HEK293 (cell line): ENCODE measurements at regions not wholly inside any gene's neighbourhood (a gene's known extent, or its start where the extent isn't known, plus 50 kb on each side); places are given as distances from the start of the nearest gene placed in this dataset.

Source experiments
- CTCF ChIA-PET: fragments of 350-600 bp; formaldehyde crosslinking; extraction: SDS; loops from one replicate; lab custom pipeline; 2021; ENCODE audit warnings: antibody characterized with exemption; lab: Yijun Ruan, JAX
- POLR2A ChIA-PET: fragments of 300-600 bp; formaldehyde crosslinking; extraction: SDS; loops from one replicate; lab custom pipeline; 2020; ENCODE audit warnings: antibody characterized with exemption, inconsistent platforms; lab: Yijun Ruan, JAX
- H3K27ac ChIP-seq: fragments of 200-500 bp; sonication (Bioruptor generic); 2 replicates; pipeline ENCODE4 v1.5.1; 2014; ENCODE audit warnings: low read depth, low read length, control low read depth, inconsistent platforms; ENCODE audit errors: extremely low read depth
- H3K36me3 ChIP-seq, 2 experiments: fragments of 200-500 bp in 1 of 2; sonication (Bioruptor generic) in 1 of 2; 1 replicate in 1 of 2; 2 replicates in 1 of 2; pipeline ENCODE4 v1.5.1; 2014 to 2017; ENCODE audit warnings: inconsistent platforms in 2 of 2, low read length in 2 of 2; ENCODE audit not compliant: control insufficient read depth in 2 of 2, insufficient read depth in 1 of 2
- H3K4me1 ChIP-seq: fragments of 200-500 bp; sonication (Bioruptor generic); 2 replicates; pipeline ENCODE4 v1.5.1; 2014; ENCODE audit warnings: mild to moderate bottlenecking, low read length, inconsistent platforms; ENCODE audit not compliant: control insufficient read depth, insufficient read depth
- H3K4me3 ChIP-seq: 2 replicates; pipeline ENCODE4 v1.5.1; 2011; ENCODE audit warnings: low read depth, mild to moderate bottlenecking, control low read depth, low read length, moderate library complexity
- H3K9me3 ChIP-seq: fragments of 200-500 bp; sonication (Bioruptor generic); 2 replicates; pipeline ENCODE4 v1.5.1; 2014; ENCODE audit warnings: low read depth, low read length, inconsistent platforms; ENCODE audit not compliant: control insufficient read depth, insufficient read depth
- BCL11B ChIP-seq: fragments of 450-650 bp; formaldehyde crosslinking; IDR thresholded peaks from 2 replicates; pipeline ENCODE4 v1.5.1; 2016; ENCODE audit warnings: low read depth, missing biosample characterization, missing genetic modification characterization
- GLI4 ChIP-seq: fragments of 450-650 bp; formaldehyde crosslinking; IDR thresholded peaks from 2 replicates; pipeline ENCODE4 v1.5.1; 2016; ENCODE audit warnings: missing biosample characterization, missing genetic modification characterization
- GLIS1 ChIP-seq: fragments of 450-650 bp; formaldehyde crosslinking; IDR thresholded peaks from 2 replicates; pipeline ENCODE4 v1.5.1; 2016; ENCODE audit warnings: missing biosample characterization, missing genetic modification characterization
- MYNN ChIP-seq: fragments of 450-650 bp; formaldehyde crosslinking; IDR thresholded peaks from 2 replicates; pipeline ENCODE4 v1.5.1; 2016; ENCODE audit warnings: missing biosample characterization, missing genetic modification characterization, borderline replicate concordance
- OSR2 ChIP-seq: fragments of 450-650 bp; formaldehyde crosslinking; IDR thresholded peaks from 2 replicates; pipeline ENCODE4 v1.5.1; 2016; ENCODE audit warnings: missing biosample characterization, missing genetic modification characterization
- SCRT1 ChIP-seq: fragments of 450-650 bp; formaldehyde crosslinking; IDR thresholded peaks from 2 replicates; pipeline ENCODE4 v1.5.1; 2016; ENCODE audit warnings: missing biosample characterization, missing genetic modification characterization, borderline replicate concordance
- ZBTB7A ChIP-seq: fragments of 450-650 bp; formaldehyde crosslinking; IDR thresholded peaks from 2 replicates; pipeline ENCODE4 v1.5.1; 2016; ENCODE audit warnings: low read depth, missing biosample characterization, missing genetic modification characterization
- ZBTB8A ChIP-seq: fragments of 450-650 bp; formaldehyde crosslinking; IDR thresholded peaks from 2 replicates; pipeline ENCODE4 v1.5.1; 2016; ENCODE audit warnings: missing biosample characterization, missing genetic modification characterization
- ZFP41 ChIP-seq: fragments of 450-650 bp; formaldehyde crosslinking; IDR thresholded peaks from 2 replicates; pipeline ENCODE4 v1.5.1; 2016; ENCODE audit warnings: missing biosample characterization, missing genetic modification characterization, borderline replicate concordance
- ZNF121 ChIP-seq: fragments of 450-650 bp; formaldehyde crosslinking; IDR thresholded peaks from 2 replicates; pipeline ENCODE4 v1.5.1; 2016; ENCODE audit warnings: missing biosample characterization, missing genetic modification characterization
- ZNF138 ChIP-seq: fragments of 450-650 bp; formaldehyde crosslinking; IDR thresholded peaks from 2 replicates; pipeline ENCODE4 v1.5.1; 2016; ENCODE audit warnings: missing biosample characterization, missing genetic modification characterization, borderline replicate concordance
- ZNF202 ChIP-seq: fragments of 450-650 bp; formaldehyde crosslinking; IDR thresholded peaks from 2 replicates; pipeline ENCODE4 v1.5.1; 2016; ENCODE audit warnings: missing biosample characterization, missing genetic modification characterization, borderline replicate concordance
- ZNF266 ChIP-seq: fragments of 450-650 bp; formaldehyde crosslinking; IDR thresholded peaks from 2 replicates; pipeline ENCODE4 v1.5.1; 2016; ENCODE audit warnings: missing biosample characterization, missing genetic modification characterization, low read depth
- ZNF350 ChIP-seq: fragments of 450-650 bp; formaldehyde crosslinking; IDR thresholded peaks from 2 replicates; pipeline ENCODE4 v1.5.0; 2017; ENCODE audit warnings: missing biosample characterization, mild to moderate bottlenecking, missing genetic modification characterization
- ZNF596 ChIP-seq: fragments of 450-650 bp; IDR thresholded peaks from 2 replicates; pipeline ENCODE4 v1.5.0; 2018; ENCODE audit warnings: missing biosample characterization, mild to moderate bottlenecking, missing genetic modification characterization, moderate library complexity
- ZNF600 ChIP-seq: fragments of 450-650 bp; formaldehyde crosslinking; IDR thresholded peaks from 2 replicates; pipeline ENCODE4 v1.5.1; 2016; ENCODE audit warnings: missing biosample characterization, missing genetic modification characterization
- ZNF660 ChIP-seq: fragments of 450-650 bp; IDR thresholded peaks from 2 replicates; pipeline ENCODE4 v1.5.1; 2018; ENCODE audit warnings: missing biosample characterization, mild to moderate bottlenecking, missing genetic modification characterization
- ZSCAN23 ChIP-seq: fragments of 450-650 bp; formaldehyde crosslinking; IDR thresholded peaks from 2 replicates; pipeline ENCODE4 v1.5.1; 2016; ENCODE audit warnings: missing biosample characterization, missing genetic modification characterization
- TF ChIP-seq, protein P1 (sequence below): fragments of 450-650 bp; formaldehyde crosslinking; IDR thresholded peaks from 2 replicates; pipeline ENCODE4; 2016; ENCODE audit warnings: missing biosample characterization, missing genetic modification characterization
- TF ChIP-seq, protein P2 (sequence below): fragments of 450-650 bp; formaldehyde crosslinking; conservative IDR thresholded peaks from 2 replicates; pipeline ENCODE4 v1.5.1; 2016; ENCODE audit warnings: low read depth, missing biosample characterization, missing genetic modification characterization
- TF ChIP-seq, protein P3 (sequence below): fragments of 450-650 bp; formaldehyde crosslinking; IDR thresholded peaks from 2 replicates; pipeline ENCODE4 v1.5.1; 2016; ENCODE audit warnings: missing biosample characterization, missing genetic modification characterization

DNA sequence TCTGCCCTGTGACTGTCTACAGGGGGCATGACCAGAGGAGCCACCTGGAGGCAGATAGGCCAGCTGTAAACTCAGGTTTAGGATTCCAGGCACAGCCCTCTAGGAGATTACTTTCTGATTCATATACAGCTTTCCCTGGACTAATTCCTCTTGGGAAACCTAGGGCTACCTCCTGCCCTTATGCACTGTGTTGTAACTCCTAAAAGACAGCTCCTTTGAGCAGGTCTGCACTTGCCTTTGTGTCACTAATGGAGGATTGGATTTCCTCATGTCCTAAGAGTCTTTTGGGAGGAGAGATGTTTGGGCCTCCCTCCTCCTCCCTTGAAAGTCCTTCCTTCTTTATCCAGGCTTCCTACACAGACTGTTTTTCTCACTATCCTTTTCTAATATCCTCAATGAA is 202.0 kb downstream of the PCDH19 start (continued):
- TF ChIP-seq ZSCAN23 = no peak
- TF ChIP-seq, protein P1, sequence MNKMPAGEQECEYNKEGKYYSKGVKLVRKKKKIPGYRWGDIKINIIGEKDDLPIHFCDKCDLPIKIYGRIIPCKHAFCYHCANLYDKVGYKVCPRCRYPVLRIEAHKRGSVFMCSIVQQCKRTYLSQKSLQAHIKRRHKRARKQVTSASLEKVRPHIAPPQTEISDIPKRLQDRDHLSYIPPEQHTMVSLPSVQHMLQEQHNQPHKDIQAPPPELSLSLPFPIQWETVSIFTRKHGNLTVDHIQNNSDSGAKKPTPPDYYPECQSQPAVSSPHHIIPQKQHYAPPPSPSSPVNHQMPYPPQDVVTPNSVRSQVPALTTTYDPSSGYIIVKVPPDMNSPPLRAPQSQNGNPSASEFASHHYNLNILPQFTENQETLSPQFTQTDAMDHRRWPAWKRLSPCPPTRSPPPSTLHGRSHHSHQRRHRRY (tag by site-specific recombination) = no peak
- no peak for TF ChIP-seq ZFP41 (tag by site-specific recombination)
- no peak for TF ChIP-seq ZNF596
- TF ChIP-seq, all 188 proteins: peak for 0

DNA sequence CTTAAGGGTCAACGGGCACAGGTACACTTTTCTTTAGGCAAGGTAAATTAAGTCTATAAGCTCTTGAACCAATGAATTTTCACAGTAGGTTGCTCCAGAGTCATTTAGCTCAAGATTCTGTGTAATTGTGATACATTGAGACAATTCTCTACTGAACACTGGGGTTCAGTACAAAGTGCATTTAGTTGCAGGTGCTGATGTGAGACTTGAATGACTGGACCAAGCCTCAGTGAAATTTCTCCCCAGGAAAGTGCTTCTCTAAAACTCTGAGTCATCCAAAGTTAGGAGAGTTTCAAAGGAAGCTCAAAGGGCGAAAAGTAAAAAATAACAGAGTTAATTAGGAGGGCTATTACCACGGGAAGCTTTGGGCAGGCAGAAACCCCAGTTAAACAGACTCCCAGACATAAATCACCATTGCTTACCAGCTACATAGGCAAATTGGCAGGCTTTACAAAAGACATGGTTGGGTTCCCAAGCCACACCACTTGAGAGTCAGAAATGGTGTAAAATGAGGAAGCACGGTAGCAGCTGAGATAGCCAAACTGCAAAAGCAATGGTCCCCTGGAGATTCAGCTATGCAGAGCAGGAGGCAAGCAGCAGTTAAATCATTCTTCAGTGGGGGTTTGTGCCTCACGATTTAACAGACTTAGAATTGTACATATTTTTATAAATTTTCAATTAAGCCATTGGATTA is 202.6 kb downstream of the PCDH19 start:
- no peaks in the 10 kb centered on the region for H3K9me3 ChIP-seq
- TF ChIP-seq ZNF350 (tag by site-specific recombination) (no peak), ZNF138 (tag by site-specific recombination) (no peak), ZNF266 (tag by site-specific recombination) (no peak), ZBTB7A (tag by site-specific recombination) (no peak), OSR2 (no peak), GLI4 (tag by site-specific recombination) (no peak), GLIS1 (no peak), ZNF600 (tag by site-specific recombination) (no peak), ZBTB8A (tag by site-specific recombination) (no peak), ZNF660 (no peak), ZNF202 (tag by site-specific recombination) (no peak), ZNF121 (no peak), MYNN (tag by site-specific recombination) (no peak), BCL11B (tag by site-specific recombination) (no peak), SCRT1 (tag by site-specific recombination) (no peak)
- TF ChIP-seq, protein P2, sequence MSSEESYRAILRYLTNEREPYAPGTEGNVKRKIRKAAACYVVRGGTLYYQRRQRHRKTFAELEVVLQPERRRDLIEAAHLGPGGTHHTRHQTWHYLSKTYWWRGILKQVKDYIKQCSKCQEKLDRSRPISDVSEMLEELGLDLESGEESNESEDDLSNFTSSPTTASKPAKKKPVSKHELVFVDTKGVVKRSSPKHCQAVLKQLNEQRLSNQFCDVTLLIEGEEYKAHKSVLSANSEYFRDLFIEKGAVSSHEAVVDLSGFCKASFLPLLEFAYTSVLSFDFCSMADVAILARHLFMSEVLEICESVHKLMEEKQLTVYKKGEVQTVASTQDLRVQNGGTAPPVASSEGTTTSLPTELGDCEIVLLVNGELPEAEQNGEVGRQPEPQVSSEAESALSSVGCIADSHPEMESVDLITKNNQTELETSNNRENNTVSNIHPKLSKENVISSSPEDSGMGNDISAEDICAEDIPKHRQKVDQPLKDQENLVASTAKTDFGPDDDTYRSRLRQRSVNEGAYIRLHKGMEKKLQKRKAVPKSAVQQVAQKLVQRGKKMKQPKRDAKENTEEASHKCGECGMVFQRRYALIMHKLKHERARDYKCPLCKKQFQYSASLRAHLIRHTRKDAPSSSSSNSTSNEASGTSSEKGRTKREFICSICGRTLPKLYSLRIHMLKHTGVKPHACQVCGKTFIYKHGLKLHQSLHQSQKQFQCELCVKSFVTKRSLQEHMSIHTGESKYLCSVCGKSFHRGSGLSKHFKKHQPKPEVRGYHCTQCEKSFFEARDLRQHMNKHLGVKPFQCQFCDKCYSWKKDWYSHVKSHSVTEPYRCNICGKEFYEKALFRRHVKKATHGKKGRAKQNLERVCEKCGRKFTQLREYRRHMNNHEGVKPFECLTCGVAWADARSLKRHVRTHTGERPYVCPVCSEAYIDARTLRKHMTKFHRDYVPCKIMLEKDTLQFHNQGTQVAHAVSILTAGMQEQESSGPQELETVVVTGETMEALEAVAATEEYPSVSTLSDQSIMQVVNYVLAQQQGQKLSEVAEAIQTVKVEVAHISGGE = no peak
- TF ChIP-seq, protein P3, sequence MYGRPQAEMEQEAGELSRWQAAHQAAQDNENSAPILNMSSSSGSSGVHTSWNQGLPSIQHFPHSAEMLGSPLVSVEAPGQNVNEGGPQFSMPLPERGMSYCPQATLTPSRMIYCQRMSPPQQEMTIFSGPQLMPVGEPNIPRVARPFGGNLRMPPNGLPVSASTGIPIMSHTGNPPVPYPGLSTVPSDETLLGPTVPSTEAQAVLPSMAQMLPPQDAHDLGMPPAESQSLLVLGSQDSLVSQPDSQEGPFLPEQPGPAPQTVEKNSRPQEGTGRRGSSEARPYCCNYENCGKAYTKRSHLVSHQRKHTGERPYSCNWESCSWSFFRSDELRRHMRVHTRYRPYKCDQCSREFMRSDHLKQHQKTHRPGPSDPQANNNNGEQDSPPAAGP = no peak
- H3K27ac ChIP-seq = no peak overlapping the region
- no peak overlapping the region for H3K4me3 ChIP-seq
- H3K36me3 ChIP-seq = no peaks in the 10 kb centered on the region
- ChIA-PET POLR2A (no interaction called here), CTCF (interaction anchor here (1.2 kb wide), 1 partner anchor 25 kb away, joined by 3 read pairs; no protein-coding TSS in a partner anchor)
- H3K4me1 ChIP-seq = no peaks in the 10 kb centered on the region
